HEK293 (cell line): ENCODE measurements at regions not wholly inside any gene's neighbourhood (a gene's known extent, or its start where the extent isn't known, plus 50 kb on each side); places are given as distances from the start of the nearest gene placed in this dataset.

ENCODE experiments used
- EGR2 ChIP-seq: fragments of 450-650 bp; formaldehyde crosslinking; IDR thresholded peaks from 2 replicates; pipeline ENCODE4 v1.5.1; 2016; ENCODE audit warnings: low read depth, missing biosample characterization, missing genetic modification characterization
- HIC1 ChIP-seq: fragments of 450-650 bp; formaldehyde crosslinking; IDR thresholded peaks from 2 replicates; pipeline ENCODE4 v1.5.1; 2016; ENCODE audit warnings: missing biosample characterization, missing genetic modification characterization
- KLF1 ChIP-seq: fragments of 450-650 bp; formaldehyde crosslinking; IDR thresholded peaks from 2 replicates; pipeline ENCODE4 v1.5.1; 2016; ENCODE audit warnings: missing biosample characterization, missing genetic modification characterization
- KLF16 ChIP-seq: fragments of 450-650 bp; formaldehyde crosslinking; IDR thresholded peaks from 2 replicates; pipeline ENCODE4 v1.5.1; 2017; ENCODE audit warnings: missing biosample characterization, missing genetic modification characterization
- KLF17 ChIP-seq: fragments of 450-650 bp; formaldehyde crosslinking; IDR thresholded peaks from 2 replicates; pipeline ENCODE4 v1.5.1; 2016; ENCODE audit warnings: missing biosample characterization, missing genetic modification characterization
- OSR2 ChIP-seq: fragments of 450-650 bp; formaldehyde crosslinking; IDR thresholded peaks from 2 replicates; pipeline ENCODE4 v1.5.1; 2016; ENCODE audit warnings: missing biosample characterization, missing genetic modification characterization
- PRDM2 ChIP-seq: fragments of 450-650 bp; formaldehyde crosslinking; IDR thresholded peaks from 2 replicates; pipeline ENCODE4 v1.5.1; 2016; ENCODE audit warnings: missing biosample characterization, missing genetic modification characterization, borderline replicate concordance
- SP2 ChIP-seq: fragments of 450-650 bp; formaldehyde crosslinking; IDR thresholded peaks from 2 replicates; pipeline ENCODE4 v1.5.1; 2016; ENCODE audit warnings: missing biosample characterization, missing genetic modification characterization
- SP3 ChIP-seq: fragments of 450-650 bp; formaldehyde crosslinking; IDR thresholded peaks from 2 replicates; pipeline ENCODE4 v1.5.1; 2016; ENCODE audit warnings: missing biosample characterization, missing genetic modification characterization
- SP7 ChIP-seq: fragments of 450-650 bp; formaldehyde crosslinking; IDR thresholded peaks from 2 replicates; pipeline ENCODE4 v1.5.1; 2016; ENCODE audit warnings: missing biosample characterization, missing genetic modification characterization
- ZBTB17 ChIP-seq: fragments of 450-650 bp; formaldehyde crosslinking; IDR thresholded peaks from 2 replicates; pipeline ENCODE4 v1.5.1; 2016; ENCODE audit warnings: missing biosample characterization, missing genetic modification characterization
- ZBTB7A ChIP-seq: fragments of 450-650 bp; formaldehyde crosslinking; IDR thresholded peaks from 2 replicates; pipeline ENCODE4 v1.5.1; 2016; ENCODE audit warnings: low read depth, missing biosample characterization, missing genetic modification characterization
- ZBTB8A ChIP-seq: fragments of 450-650 bp; formaldehyde crosslinking; IDR thresholded peaks from 2 replicates; pipeline ENCODE4 v1.5.1; 2016; ENCODE audit warnings: missing biosample characterization, missing genetic modification characterization
- ZNF10 ChIP-seq: fragments of 450-650 bp; formaldehyde crosslinking; IDR thresholded peaks from 2 replicates; pipeline ENCODE4 v1.5.1; 2017; ENCODE audit warnings: missing biosample characterization, missing genetic modification characterization
- ZNF148 ChIP-seq: fragments of 450-650 bp; formaldehyde crosslinking; IDR thresholded peaks from 2 replicates; pipeline ENCODE4 v1.5.0; 2017; ENCODE audit warnings: missing biosample characterization, missing genetic modification characterization, borderline replicate concordance
- ZNF18 ChIP-seq: fragments of 450-650 bp; formaldehyde crosslinking; IDR thresholded peaks from 2 replicates; pipeline ENCODE4 v1.5.1; 2016; ENCODE audit warnings: missing biosample characterization, missing genetic modification characterization
- ZNF214 ChIP-seq: fragments of 450-650 bp; formaldehyde crosslinking; IDR thresholded peaks from 2 replicates; pipeline ENCODE4 v1.5.1; 2017; ENCODE audit warnings: missing biosample characterization, mild to moderate bottlenecking, missing genetic modification characterization, borderline replicate concordance
- ZNF223 ChIP-seq: fragments of 450-650 bp; formaldehyde crosslinking; IDR thresholded peaks from 2 replicates; pipeline ENCODE4 v1.5.1; 2016; ENCODE audit warnings: missing biosample characterization, missing genetic modification characterization
- ZNF292 ChIP-seq: fragments of 450-650 bp; formaldehyde crosslinking; IDR thresholded peaks from 2 replicates; pipeline ENCODE4 v1.5.1; 2016; ENCODE audit warnings: low read depth, missing biosample characterization, missing genetic modification characterization, borderline replicate concordance
- ZNF473 ChIP-seq: fragments of 450-650 bp; formaldehyde crosslinking; IDR thresholded peaks from 2 replicates; pipeline ENCODE4 v1.5.1; 2017; ENCODE audit warnings: missing biosample characterization, missing genetic modification characterization
- ZNF514 ChIP-seq: fragments of 450-650 bp; formaldehyde crosslinking; IDR thresholded peaks from 2 replicates; pipeline ENCODE4 v1.5.1; 2016; ENCODE audit warnings: missing biosample characterization, missing genetic modification characterization
- ZNF704 ChIP-seq: fragments of 450-650 bp; formaldehyde crosslinking; IDR thresholded peaks from 2 replicates; pipeline ENCODE4 v1.5.1; 2016; ENCODE audit warnings: missing biosample characterization, missing genetic modification characterization
- ZNF747 ChIP-seq: fragments of 450-650 bp; formaldehyde crosslinking; IDR thresholded peaks from 2 replicates; pipeline ENCODE4 v1.5.1; 2016; ENCODE audit warnings: missing biosample characterization, missing genetic modification characterization

- no peak for TF ChIP-seq ZNF18 (tag by site-specific recombination)
- no peak for TF ChIP-seq ZNF704 (tag by site-specific recombination)
- no peak for TF ChIP-seq ZNF747 (tag by site-specific recombination)
- TF ChIP-seq KLF1 (tag by site-specific recombination): peak; percentile 68
- TF ChIP-seq SP7 (tag by site-specific recombination): no peak
- TF ChIP-seq EGR2: no peak
- TF ChIP-seq ZNF514: no peak
- peak; percentile 77; the same call in 1 of the 2 replicates for TF ChIP-seq ZNF10 (tag by site-specific recombination)
- TF ChIP-seq ZNF214: no peak
- no peak for TF ChIP-seq ZNF292 (tag by site-specific recombination)
- TF ChIP-seq ZNF148 (tag by site-specific recombination): no peak
- no peak for TF ChIP-seq ZNF223 (tag by site-specific recombination)
- no peak for TF ChIP-seq ZNF473 (tag by site-specific recombination)
- TF ChIP-seq KLF16 (tag by site-specific recombination): 0 out of 2 replicates have a peak, but pooled peaks have one; percentile 9
- TF ChIP-seq ZBTB17: peak; percentile 93
- no peak for TF ChIP-seq PRDM2 (tag by site-specific recombination)
- 0 out of 2 replicates have a peak, but pooled peaks have one; percentile 38 for TF ChIP-seq SP3 (tag by site-specific recombination)
- TF ChIP-seq ZBTB8A (tag by site-specific recombination): peak; percentile 57
- no peak for TF ChIP-seq ZBTB7A (tag by site-specific recombination)
- TF ChIP-seq HIC1: peak; percentile 89
- peak; percentile 53; the same call in 1 of the 2 replicates for TF ChIP-seq KLF17 (tag by site-specific recombination)
- TF ChIP-seq SP2 (tag by site-specific recombination): peak; percentile 23
- TF ChIP-seq OSR2 (tag by site-specific recombination): 0 out of 2 replicates have a peak, but pooled peaks have one; percentile 14
These were observed 75.4 kb upstream of the PPARA start (continued) for GRCh38 chr22:46074771-46075551.
